ENCODE measurements at regions not wholly inside any gene's neighbourhood (a gene's known extent, or its start where the extent isn't known, plus 50 kb on each side); places are given as distances from the start of the nearest gene placed in this dataset.

DNA sequence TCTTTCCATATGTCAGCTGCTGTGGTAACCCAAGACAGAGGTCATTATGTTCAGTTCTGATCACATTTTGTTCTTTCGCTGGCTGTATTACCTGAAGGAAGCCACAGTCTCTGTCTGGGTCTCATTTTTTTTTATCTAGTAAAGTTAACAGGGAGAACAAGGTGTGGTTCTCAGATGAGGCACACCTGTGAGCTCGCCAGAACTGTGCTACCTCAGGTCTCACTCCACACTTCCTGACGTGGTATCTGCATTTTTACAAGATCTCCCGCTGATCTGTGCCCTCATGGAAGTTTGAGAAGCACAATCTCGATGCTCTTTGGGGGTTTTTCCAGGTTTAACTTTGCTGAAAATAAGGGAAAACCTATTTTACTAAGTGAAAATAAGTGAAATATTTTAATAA lies 169.5 kb upstream of the CENPW start:
- TF ChIP-seq, protein P1, sequence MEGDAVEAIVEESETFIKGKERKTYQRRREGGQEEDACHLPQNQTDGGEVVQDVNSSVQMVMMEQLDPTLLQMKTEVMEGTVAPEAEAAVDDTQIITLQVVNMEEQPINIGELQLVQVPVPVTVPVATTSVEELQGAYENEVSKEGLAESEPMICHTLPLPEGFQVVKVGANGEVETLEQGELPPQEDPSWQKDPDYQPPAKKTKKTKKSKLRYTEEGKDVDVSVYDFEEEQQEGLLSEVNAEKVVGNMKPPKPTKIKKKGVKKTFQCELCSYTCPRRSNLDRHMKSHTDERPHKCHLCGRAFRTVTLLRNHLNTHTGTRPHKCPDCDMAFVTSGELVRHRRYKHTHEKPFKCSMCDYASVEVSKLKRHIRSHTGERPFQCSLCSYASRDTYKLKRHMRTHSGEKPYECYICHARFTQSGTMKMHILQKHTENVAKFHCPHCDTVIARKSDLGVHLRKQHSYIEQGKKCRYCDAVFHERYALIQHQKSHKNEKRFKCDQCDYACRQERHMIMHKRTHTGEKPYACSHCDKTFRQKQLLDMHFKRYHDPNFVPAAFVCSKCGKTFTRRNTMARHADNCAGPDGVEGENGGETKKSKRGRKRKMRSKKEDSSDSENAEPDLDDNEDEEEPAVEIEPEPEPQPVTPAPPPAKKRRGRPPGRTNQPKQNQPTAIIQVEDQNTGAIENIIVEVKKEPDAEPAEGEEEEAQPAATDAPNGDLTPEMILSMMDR (IDR thresholded peaks at IDR 0.05) = no peak
- H3K4me1 ChIP-seq = no peaks in the 10 kb centered on the region
- DNase-seq = no peak
- no peak overlapping the region for H3K27ac ChIP-seq
- intact Hi-C loops (cut with DNase I; ENCODE audit: low total_unique reads) = no loop called here
- no peak overlapping the region for H3K4me3 ChIP-seq
- no peaks in the 10 kb centered on the region for H3K27me3 ChIP-seq
- H3K9me3 ChIP-seq = peaks cover 0 to 4% (median 0%) of the 10 kb centered on the region in 3 donors
- peaks cover 0 to 8% (median 0%) of the 10 kb centered on the region in 3 donors for H3K36me3 ChIP-seq

DNA sequence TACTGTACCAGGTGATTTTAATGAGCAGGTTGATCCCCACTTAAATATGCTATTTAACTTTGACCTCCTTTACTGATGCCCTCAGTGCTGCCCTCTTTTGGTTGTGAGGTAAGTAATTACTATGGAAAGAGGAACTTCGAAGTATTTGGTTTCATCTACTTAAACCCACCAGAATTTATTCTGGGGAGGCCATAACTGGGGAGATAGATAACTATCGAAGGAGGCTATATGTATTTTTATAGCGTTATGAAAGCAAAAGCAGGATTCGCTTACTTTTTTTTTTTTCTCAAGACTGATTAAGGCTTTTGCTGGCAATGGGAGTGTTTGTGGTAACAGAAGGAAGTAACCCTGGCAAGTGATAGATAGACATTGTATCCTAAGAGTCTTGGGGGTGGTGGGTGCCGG lies 168.9 kb upstream of the CENPW start:
- Histone ChIP-seq H3K4me3 (no peak overlapping the region), H3K27ac (no peak overlapping the region), H3K36me3 (peaks cover 0 to 8% (median 0%) of the 10 kb centered on the region in 3 donors), H3K9me3 (peaks cover 0 to 4% (median 0%) of the 10 kb centered on the region in 3 donors), H3K4me1 (no peaks in the 10 kb centered on the region), H3K27me3 (no peaks in the 10 kb centered on the region)
- TF ChIP-seq, protein P1 (IDR thresholded peaks at IDR 0.05) = no peak
- no peak for DNase-seq
- intact Hi-C loops (cut with DNase I; ENCODE audit: low total_unique reads) = no loop called here

DNA sequence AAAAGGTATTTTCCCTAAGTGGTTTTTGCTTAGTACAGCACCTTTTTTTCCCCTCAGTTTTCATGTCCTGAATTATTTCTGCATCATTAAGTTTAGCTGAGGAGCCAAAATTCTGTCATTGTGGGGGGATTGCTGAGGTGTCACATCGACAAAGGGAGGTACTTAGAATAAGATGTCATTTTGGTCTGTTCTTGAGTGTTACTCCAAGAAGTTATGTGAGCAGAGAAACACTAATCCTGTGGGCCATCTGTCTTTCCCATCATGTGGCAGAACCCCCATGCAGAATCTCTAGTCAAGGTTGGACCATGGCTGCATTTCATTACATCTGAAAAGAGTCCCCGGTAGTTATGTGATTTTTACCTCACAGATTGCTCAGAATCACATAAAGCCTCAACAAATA lies 167.8 kb upstream of the CENPW start:
- Histone ChIP-seq H3K4me3 (no peak overlapping the region), H3K27me3 (no peaks in the 10 kb centered on the region), H3K4me1 (no peaks in the 10 kb centered on the region), H3K27ac (no peak overlapping the region), H3K36me3 (no peaks in the 10 kb centered on the region), H3K9me3 (no peaks in the 10 kb centered on the region)
- intact Hi-C loops (cut with DNase I; ENCODE audit: low total_unique reads) = no loop called here
- no peak for DNase-seq
- TF ChIP-seq, protein P1 (IDR thresholded peaks at IDR 0.05) = no peak

DNA sequence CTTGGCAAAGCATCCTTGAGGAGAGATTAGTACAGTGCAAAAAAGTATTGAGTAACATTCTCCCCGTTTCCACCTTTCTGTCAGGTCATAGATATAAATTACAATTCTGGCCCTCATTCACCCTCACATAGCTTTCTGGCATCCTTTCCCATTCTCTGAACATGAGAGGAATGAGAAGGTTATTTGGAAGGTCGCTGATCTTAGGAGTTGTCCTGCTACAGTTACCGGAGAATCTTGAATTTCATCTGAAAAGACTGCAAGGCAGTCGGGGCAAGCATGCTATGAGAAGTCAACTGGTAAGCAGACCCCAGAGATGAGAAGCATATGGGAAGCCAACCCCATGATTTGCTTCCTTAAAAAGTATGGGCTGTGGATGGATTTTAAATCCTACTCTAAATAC lies 166.7 kb upstream of the CENPW start:
- Histone ChIP-seq H3K27me3 (no peaks in the 10 kb centered on the region), H3K4me1 (no peaks in the 10 kb centered on the region), H3K36me3 (no peaks in the 10 kb centered on the region), H3K4me3 (no peak overlapping the region), H3K9me3 (no peaks in the 10 kb centered on the region), H3K27ac (no peak overlapping the region)
- intact Hi-C loops (cut with DNase I; ENCODE audit: low total_unique reads) = no loop called here
- TF ChIP-seq, protein P1 (IDR thresholded peaks at IDR 0.05) = no peak
- no peak for DNase-seq

DNA sequence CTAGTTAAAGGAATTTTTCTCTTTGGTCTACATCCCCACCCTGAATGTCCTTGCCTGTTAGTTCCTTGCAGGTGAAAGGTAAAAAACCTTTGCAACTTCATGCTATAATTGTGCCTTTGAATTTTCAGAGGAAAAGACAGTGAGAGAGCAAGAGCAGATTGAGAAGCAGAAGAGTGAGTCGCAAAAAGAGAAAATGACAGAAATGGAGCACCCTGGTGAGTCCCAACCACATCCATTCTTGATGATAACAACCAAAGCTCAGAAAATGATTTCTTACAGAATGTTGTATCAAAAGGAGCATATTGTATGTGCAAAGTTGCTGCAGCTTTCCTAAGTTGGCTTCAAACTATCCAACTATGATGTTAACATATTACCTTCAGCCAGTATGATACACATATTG lies 165.2 kb upstream of the CENPW start:
- Histone ChIP-seq H3K36me3 (no peaks in the 10 kb centered on the region), H3K4me3 (no peak overlapping the region), H3K27ac (no peak overlapping the region), H3K9me3 (no peaks in the 10 kb centered on the region), H3K4me1 (no peaks in the 10 kb centered on the region), H3K27me3 (no peaks in the 10 kb centered on the region)
- no peak for DNase-seq
- TF ChIP-seq, protein P1 (IDR thresholded peaks at IDR 0.05) = no peak
- intact Hi-C loops (cut with DNase I; ENCODE audit: low total_unique reads) = no loop called here

DNA sequence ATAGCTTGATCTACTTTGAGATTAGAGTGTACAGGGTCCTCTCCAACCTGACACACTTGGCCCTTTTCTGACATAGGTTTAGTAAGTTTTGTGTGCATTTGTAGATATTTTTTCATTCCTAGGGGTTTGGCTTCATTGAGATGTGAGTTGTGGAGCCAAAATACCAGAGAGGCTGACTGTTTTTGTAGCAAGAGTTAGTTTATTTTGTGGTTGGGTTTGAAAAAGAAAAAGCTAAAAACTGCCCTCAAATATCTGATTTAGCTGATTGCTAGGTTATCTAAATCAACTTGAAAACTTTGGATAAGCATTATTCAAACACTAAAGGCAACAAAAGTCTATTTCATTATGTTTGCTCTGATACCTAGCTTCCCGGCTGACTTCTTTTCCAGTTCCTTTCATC lies 164.7 kb upstream of the CENPW start:
- H3K4me1 ChIP-seq = no peaks in the 10 kb centered on the region
- intact Hi-C loops (cut with DNase I; ENCODE audit: low total_unique reads) = no loop called here
- H3K9me3 ChIP-seq = no peaks in the 10 kb centered on the region
- H3K4me3 ChIP-seq = no peak overlapping the region
- no peaks in the 10 kb centered on the region for H3K27me3 ChIP-seq
- no peak for DNase-seq
- TF ChIP-seq, protein P1 (IDR thresholded peaks at IDR 0.05) = no peak
- no peaks in the 10 kb centered on the region for H3K36me3 ChIP-seq
- no peak overlapping the region for H3K27ac ChIP-seq
